H1 (cell line): ENCODE measurements at regions not wholly inside any gene's neighbourhood (a gene's known extent, or its start where the extent isn't known, plus 50 kb on each side); places are given as distances from the start of the nearest gene placed in this dataset.

Experiments used
- ASH2L ChIP-seq: fragments of 200-600, 300-600 bp; sonication (generic); IDR thresholded peaks from one replicate; pipeline ENCODE4 v1.7.1; 2017; ENCODE audit warnings: low read length
- BRCA1 ChIP-seq: IDR thresholded peaks from 2 replicates; pipeline ENCODE4 v1.6.1; 2012; ENCODE audit warnings: low read depth, low read length, improper control_type of control experiment
- CEBPB ChIP-seq: IDR thresholded peaks from 2 replicates; pipeline ENCODE4 v1.6.1; 2012; ENCODE audit warnings: low read depth, low read length
- PHF8 ChIP-seq: fragments of 200-600 bp; sonication (generic); conservative IDR thresholded peaks from 2 replicates; pipeline ENCODE4 v1.7.1; 2012; ENCODE audit warnings: low read depth, mild to moderate bottlenecking, inconsistent platforms, low read length, moderate library complexity
- RAD21 ChIP-seq, 2 experiments: IDR thresholded peaks in 1 of 2; conservative IDR thresholded peaks in 1 of 2; 2 replicates each; pipeline ENCODE4 v1.6.1; 2011; ENCODE audit warnings: low read depth in 2 of 2, low read length in 2 of 2, improper control_type of control experiment in 1 of 2, inconsistent platforms in 1 of 2, mild to moderate bottlenecking in 1 of 2, moderate library complexity in 1 of 2
- SRF ChIP-seq: IDR thresholded peaks from 2 replicates; pipeline ENCODE4 v1.6.1; 2011; ENCODE audit warnings: mild to moderate bottlenecking, low read depth, low read length, moderate library complexity

GRCh38 chr13:109567315-109567714 is 219.1 kb downstream of the IRS2 start (continued):
- TF ChIP-seq PHF8 (no peak), ASH2L (no peak), RAD21 (IDR thresholded peaks at IDR 0.05 in 1 of 2, conservative IDR thresholded peaks at IDR 0.05 in 1 of 2; ENCODE audit: low read depth in 2 of 2, low read length in 2 of 2) (no peak), BRCA1 (no peak), SRF (no peak), CEBPB (no peak)
